ENCODE measurements at regions not wholly inside any gene's neighbourhood (a gene's known extent, or its start where the extent isn't known, plus 50 kb on each side); places are given as distances from the start of the nearest gene placed in this dataset.

DNA sequence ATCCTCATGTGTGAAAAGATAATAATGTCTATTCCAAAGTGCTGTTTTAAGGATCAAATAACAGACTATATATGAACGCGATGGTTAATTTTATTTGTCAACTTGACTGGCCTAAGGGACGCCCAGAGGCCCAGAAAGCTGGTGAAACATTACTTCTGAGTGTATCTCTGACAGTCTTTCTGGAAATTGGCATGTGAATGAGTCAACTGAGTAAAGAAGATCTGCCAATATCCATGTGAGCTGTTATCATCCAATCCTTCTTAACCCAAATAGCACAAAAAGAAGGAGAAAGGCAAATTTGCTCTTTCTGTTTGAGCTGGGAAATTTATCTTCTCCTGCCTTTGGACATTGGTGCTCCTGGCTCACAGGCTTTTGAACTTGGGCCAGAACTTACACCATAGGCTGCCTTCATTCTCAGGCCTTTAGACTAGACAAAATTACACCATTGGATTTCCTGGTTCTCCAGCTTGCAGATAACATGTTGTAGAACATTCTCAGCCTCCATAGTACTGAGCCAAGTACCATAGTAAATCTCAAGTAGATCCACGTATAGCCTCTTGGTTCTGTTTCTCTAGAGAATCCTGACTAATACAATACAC lies 114.7 kb upstream of the DOCK10 start:
- intact Hi-C loops (cut with micrococcal nuclease): no loop called here

GRCh38 chr2:225140723-225141122 lies 98.5 kb upstream of the DOCK10 start:
- intact Hi-C loops (cut with micrococcal nuclease): no loop called here

GRCh38 chr2:225137971-225138370 lies 95.7 kb upstream of the DOCK10 start:
- intact Hi-C loops (cut with micrococcal nuclease): no loop called here

DNA sequence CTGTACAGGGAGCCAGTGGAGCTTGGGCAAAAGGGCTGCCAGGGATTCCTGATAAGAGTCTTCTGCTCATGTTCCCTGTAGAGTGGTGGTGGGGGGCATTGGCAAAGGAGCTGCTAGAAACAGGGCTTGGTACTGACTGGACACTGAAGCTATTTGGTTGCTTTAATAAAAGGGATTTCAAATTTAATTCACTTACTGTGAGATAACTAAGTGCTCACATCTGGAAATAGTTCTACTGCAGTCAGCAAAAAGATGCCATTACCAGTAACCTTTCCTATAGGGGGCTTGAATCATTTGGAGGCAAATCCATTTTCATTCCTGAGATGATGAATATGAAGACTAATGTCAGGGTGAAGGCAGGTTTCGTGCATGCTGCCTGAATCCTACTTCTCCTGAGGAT lies 94.3 kb upstream of the DOCK10 start:
- intact Hi-C loops (cut with micrococcal nuclease): no loop called here

DNA sequence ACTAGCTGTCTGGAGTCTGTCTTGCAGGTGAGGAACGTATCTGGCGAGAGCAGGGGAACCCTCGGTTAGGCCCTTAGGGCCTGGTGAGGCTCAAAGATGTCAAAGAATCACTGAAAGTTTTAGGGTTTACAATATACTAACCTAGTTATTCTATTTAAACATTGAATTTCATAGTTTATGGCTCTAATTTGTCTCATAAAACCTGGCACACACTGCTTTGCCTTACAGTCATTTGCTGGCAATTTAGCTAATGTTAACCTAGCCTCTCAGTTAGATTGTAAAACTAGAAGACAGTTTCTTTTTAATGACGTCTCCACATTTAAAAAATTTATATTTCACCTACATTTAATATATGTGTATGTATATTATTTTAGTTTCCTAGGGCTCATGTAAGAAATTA lies 89.6 kb upstream of the DOCK10 start:
- intact Hi-C loops (cut with micrococcal nuclease): no loop called here

- intact Hi-C loops (cut with micrococcal nuclease): no loop called here
Measured at GRCh38 chr2:225130093-225130492, 87.8 kb upstream of the DOCK10 start.

DNA sequence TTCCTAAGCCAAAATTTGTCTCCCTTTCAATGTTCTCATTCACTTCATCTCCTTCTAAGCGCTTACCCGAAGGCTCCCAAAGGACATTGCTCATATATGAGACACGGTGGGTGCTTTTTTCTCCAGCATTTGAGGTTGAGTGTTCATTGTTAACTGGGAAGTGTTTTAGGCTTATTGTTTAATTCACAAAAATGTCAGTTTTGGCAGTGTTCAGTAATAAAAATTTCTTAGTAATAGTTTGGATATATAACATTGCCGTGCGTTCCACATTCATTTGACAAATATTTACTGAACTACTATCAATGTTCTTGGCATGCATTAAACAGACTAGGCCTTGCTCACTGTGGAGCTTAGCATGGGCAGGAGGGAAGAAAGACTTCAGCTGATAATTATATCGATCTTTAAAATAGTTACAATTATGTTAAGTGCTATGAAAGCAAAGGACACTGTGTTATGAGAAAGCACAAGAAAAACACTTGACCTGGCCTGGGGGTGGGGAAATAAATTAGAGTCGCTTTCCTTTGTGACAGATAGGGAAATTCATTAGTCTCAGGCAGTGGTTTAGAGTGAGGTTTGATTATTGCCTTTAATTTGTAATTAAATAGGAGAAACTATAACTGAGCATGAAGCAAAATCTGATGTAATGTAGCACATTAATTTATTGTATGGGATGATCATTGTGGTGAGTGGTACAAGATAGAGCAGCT lies 82.2 kb upstream of the DOCK10 start:
- intact Hi-C loops (cut with micrococcal nuclease): no loop called here

GRCh38 chr2:225122583-225123486 lies 80.6 kb upstream of the DOCK10 start:
- intact Hi-C loops (cut with micrococcal nuclease): loop anchor here (1.0 to 2.0 kb wide), 2 partner anchors 82 to 537 kb away; no protein-coding TSS in a partner anchor

DNA sequence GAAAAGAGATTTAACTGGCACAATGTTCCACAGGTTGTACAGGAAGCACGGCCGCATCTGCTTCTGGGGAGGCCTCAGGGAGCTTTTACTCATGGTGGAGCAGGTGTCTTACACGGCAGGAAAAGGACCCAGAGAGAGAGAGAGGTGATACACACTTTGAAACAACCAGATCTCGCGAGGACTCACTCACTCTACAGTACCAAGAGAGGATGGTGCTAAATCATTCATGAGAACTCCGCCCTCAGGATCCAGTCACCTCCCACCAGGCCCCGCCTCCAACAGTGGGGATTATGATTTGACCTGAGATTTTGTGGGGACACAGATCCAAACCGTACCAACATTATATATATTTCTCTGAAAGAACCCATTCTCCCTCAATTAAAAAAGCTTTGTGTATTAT lies 79.7 kb upstream of the DOCK10 start:
- intact Hi-C loops (cut with micrococcal nuclease): loop anchor here (2.0 kb wide), 1 partner anchor 81 kb away; no protein-coding TSS in a partner anchor

DNA sequence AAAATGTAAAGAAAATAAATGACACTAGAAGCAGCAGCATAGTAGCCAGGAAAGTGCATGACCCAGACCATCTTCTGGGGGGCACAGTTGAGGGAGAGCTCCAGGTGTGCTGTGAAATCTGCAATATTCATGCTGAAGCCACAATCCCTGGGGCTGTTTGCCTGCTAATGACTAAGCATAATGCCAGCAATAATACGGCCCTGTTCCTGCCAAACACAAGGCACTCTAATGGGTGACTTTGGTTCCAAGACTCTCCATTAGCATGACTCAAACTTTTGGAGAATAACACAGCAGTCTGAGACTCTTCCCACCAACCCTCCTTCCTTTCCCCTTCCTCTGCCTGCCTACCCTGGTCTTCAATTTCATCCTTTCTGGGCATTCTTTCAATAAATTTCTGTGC lies 77.9 kb upstream of the DOCK10 start:
- intact Hi-C loops (cut with micrococcal nuclease): no loop called here

DNA sequence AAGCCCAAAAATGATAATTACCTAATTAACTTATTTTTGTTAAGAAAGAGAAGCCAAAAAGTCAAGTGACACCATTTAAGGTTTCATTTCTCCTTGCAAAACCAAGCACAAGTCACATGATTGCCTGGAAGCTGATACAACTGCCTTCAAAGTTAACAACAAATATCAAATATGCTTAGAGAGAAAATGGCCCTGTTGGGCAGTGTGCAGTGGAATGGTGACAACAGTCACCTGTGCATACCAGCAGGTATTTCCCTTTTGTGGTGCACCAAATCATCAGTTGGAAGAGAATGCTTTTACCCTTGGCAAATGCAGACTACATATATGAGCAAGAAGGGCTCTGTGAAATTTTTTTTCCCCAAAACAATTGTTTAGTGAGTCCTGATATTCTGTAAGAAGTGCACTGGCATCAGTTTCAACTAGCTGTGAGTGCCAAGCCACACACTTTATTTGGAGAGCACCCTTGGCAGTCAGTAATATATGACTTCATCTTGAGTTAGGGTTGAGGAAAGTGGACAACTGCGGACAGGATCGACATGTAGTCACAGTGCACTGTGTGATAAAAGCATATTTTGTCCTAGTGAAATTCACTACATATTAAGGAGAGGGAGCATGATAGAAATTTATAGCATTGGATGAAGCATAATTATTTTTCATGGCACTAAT lies 74.9 kb upstream of the DOCK10 start:
- intact Hi-C loops (cut with micrococcal nuclease): no loop called here

GRCh38 chr2:225114786-225115323 lies 72.6 kb upstream of the DOCK10 start:
- intact Hi-C loops (cut with micrococcal nuclease): no loop called here

- intact Hi-C loops (cut with micrococcal nuclease): no loop called here
Measured at GRCh38 chr2:225113371-225114015, 71.2 kb upstream of the DOCK10 start.

DNA sequence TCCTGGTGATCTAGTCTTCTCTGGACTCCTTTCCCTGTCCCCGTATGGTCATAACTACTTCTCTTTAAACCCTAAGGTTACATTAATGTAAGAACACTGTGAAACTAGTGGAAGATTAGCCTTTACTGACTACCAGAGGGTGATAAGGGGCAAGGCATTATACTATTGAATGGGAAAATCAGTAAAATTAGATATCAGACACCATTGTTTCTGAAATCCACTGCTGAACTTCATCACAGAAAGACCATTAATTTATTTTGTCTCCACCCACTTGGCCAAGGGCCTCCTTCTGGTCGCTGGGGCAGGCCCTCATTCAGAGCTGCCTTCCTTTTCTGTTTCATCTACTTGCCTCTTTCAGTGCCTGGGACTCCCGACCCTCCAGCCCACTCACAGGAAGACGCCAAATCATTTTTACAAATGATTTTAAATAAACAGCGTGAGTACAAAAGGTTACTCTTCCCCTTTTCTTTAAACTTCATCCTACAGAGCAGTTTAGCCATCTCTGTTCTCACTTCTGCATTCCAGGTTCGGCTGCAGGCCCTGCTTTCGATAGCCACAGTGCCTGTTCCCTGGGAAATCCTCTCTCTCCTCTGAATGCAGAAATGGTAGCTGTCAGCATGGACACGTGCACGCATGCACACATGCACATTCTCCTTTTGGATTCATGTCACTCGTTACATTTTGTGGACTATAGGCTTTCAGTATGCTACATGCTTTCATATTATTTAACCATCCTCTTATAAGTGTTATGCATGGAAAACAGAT lies 70.3 kb upstream of the DOCK10 start:
- intact Hi-C loops (cut with micrococcal nuclease): no loop called here

DNA sequence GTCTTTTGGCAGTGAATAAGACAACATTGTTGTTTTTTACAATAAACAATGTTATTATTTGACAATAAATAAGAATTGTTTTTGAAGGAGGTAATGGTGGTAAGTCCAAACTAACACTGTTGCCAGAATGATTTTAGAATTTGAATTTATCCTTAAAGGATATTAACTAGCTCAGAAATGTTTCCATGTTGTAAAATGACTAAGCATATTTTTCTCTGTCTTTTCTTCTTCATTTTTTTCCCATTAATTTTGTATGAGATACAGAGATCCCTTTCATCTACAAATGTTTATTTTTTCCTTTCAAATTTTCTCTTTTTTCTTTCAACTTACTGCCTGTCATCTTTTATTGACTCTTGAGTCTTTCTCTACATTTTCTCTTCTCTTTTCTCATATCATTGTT lies 66.5 kb upstream of the DOCK10 start:
- intact Hi-C loops (cut with micrococcal nuclease): no loop called here

DNA sequence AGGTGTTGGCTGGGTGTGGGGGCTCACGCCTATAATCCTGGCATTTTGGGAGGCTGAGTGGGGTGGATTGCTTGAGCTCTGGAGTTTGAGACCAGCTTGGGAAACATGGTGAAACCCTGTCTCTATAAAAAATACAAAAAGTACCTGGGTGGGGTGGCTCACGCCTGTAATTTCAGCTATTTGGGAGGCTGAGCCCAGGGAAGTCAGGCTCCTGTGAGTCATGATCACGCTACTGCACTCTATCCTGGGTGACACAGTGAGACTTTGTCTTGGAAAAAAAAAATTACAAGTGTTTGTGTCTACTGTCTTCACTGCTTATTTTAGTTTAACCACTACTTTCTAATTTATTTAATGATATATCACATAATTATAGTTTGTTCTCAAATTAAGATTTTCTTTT lies 62.7 kb upstream of the DOCK10 start:
- intact Hi-C loops (cut with micrococcal nuclease): no loop called here

DNA sequence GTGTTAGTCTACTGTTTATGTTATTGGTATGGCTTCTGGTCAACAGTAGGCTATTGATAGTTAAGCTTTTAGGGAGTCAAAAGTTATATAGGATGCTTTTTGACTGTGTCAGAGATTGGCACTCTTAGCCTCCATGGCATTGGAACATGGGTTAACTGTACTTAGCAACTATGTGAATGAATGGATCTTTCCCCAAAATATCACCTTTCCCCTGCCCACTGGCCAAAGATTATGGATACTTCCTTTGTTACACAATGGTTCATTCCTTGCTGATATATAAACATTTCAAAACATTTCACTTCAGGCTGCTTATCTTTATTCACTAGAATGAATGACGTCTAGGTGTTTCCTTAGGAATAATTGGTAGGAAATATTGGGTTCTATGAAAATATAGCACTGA lies 62.1 kb upstream of the DOCK10 start:
- intact Hi-C loops (cut with micrococcal nuclease): no loop called here

- intact Hi-C loops (cut with micrococcal nuclease): no loop called here
Measured at GRCh38 chr2:225103737-225104141, 61.5 kb upstream of the DOCK10 start.

DNA sequence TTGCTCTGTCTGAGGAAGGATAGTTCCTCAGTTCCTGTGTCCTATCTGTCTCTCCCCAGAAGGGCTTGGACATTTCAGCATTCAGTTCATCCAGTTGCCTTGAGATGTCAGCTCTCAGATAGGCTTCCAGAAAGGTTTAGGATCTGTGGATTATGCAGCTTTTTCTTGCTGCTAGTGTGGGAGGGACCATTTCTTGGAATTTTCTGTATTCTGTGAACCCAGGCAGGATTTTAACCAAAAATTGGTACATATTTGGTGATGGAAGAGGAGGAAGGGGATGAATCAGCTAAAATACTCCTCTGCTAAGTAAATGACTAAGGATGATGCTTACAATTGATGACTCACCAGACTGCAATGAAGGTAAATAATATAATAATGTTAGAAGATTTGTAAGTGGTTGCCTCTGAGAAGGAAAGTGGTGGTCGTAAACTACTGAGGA lies 58.6 kb upstream of the DOCK10 start:
- intact Hi-C loops (cut with micrococcal nuclease): no loop called here

- intact Hi-C loops (cut with micrococcal nuclease): no loop called here
Measured at GRCh38 chr2:225100269-225100668, 58.0 kb upstream of the DOCK10 start.
